Vagina (tissue), 2 donors: ENCODE measurements at regions not wholly inside any gene's neighbourhood (a gene's known extent, or its start where the extent isn't known, plus 50 kb on each side); places are given as distances from the start of the nearest gene placed in this dataset.

ENCODE experiments used
- CTCF ChIP-seq, 3 experiments: fragments of 450-650 bp in 2 of 3; fragments of 200-600 bp in 1 of 3; sonication (generic) in 1 of 3; IDR thresholded peaks; one replicate each; pipeline ENCODE4 v1.5.1; 2017 to 2019; ENCODE audit warnings: antibody characterized with exemption in 3 of 3, mild to moderate bottlenecking in 2 of 3, moderate library complexity in 2 of 3
- POLR2A ChIP-seq, 2 donors: fragments of 450-650 bp; IDR thresholded peaks; one replicate each; pipeline ENCODE4 v1.6.1; 2017; ENCODE audit warnings: antibody characterized with exemption in 2 of 2, mild to moderate bottlenecking in 2 of 2, moderate library complexity in 2 of 2
- POLR2AphosphoS5 ChIP-seq, 2 donors: sonication (generic); formaldehyde crosslinking; IDR thresholded peaks; one replicate each; pipeline ENCODE4 v1.9.0; 2017; ENCODE audit warnings: antibody characterized with exemption in 2 of 2, mild to moderate bottlenecking in 2 of 2, low read depth in 1 of 2; ENCODE audit not compliant: insufficient read depth in 1 of 2

GRCh38 chr2:82172483-82172882 lies 1867.9 kb upstream of the LRRTM1 start:
- TF ChIP-seq CTCF (IDR thresholded peaks at IDR 0.05), result no peak
- TF ChIP-seq POLR2AphosphoS5 (IDR thresholded peaks at IDR 0.05; ENCODE audit: insufficient read depth in 1 of 2, low read depth in 1 of 2), result no peak
- TF ChIP-seq POLR2A (IDR thresholded peaks at IDR 0.05), result no peak
